ENCODE measurements at regions not wholly inside any gene's neighbourhood (a gene's known extent, or its start where the extent isn't known, plus 50 kb on each side); places are given as distances from the start of the nearest gene placed in this dataset.

DNA sequence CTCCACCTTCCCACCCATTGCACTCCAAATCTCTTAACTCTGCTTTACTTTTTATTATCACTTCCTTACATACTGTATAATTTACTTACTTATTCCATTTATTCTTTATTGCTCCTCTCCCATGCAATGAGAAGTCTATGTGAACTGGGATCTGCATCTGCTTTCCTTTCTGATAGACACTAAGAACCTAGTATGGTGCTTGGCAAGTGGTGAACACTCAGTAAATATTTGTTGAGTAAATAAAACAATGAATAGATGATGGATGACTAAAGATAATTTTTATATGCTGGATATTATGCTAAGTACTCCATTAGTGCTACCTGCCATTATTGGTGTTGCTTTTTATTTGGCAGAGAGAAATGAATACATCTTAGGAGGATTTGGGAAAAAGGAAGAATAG, 151.0 kb downstream of the TPH2 start:
- H3K4ac ChIP-seq (ENCODE audit: low read depth, low read length): no peak overlapping the region
- CTCF ChIA-PET: no interaction called here
- H3K9me1 ChIP-seq (ENCODE audit: insufficient read depth, low read length): no peaks in the 10 kb centered on the region
- no peak overlapping the region for H3K4me3 ChIP-seq (ENCODE audit: insufficient read depth, low read depth, low read length)
- H3K14ac ChIP-seq (replicated peaks; ENCODE audit: low read depth, low read length): no peak overlapping the region
- H4K91ac ChIP-seq (ENCODE audit: insufficient read depth, low read depth, low read length): no peak overlapping the region
- no peak overlapping the region for H3K56ac ChIP-seq (ENCODE audit: extremely low read depth, insufficient read depth, low read length)
- intact Hi-C loops (cut with micrococcal nuclease): no loop called here
- no peak for DNase-seq
- H3K4me1 ChIP-seq (ENCODE audit: control insufficient read depth, insufficient read depth, low read length): no peaks in the 10 kb centered on the region
- ATAC-seq (ENCODE audit: low read depth): no peak
- H2AK5ac ChIP-seq (ENCODE audit: low read depth, low read length): no peak overlapping the region
- dilution Hi-C loops (cut with HindIII; ENCODE audit: low sequenced_read_pairs, unreplicated experiment): no loop called here
- H2BK120ac ChIP-seq (ENCODE audit: low read depth, low read length): no peak overlapping the region
- no peak overlapping the region for H3K23ac ChIP-seq (ENCODE audit: low read depth, low read length)
- H4K20me1 ChIP-seq (ENCODE audit: insufficient read depth, low read length): no peaks in the 10 kb centered on the region
- H2AFZ ChIP-seq (replicated peaks; ENCODE audit: low read length, poor library complexity): no peak overlapping the region
- TF ChIP-seq CEBPB (IDR thresholded peaks at IDR 0.05; ENCODE audit: low read depth, low read length) (no peak), NFE2L2 (IDR thresholded peaks at IDR 0.05; ENCODE audit: low read depth, low read length) (no peak), CHD1 (IDR thresholded peaks at IDR 0.05; ENCODE audit: low read depth, low read length) (no peak), FOS (IDR thresholded peaks at IDR 0.05; ENCODE audit: low read depth, low read length) (no peak)
- H4K8ac ChIP-seq (ENCODE audit: low read depth in 2 of 2, low read length in 2 of 2): no peak overlapping the region
- H3K27ac ChIP-seq (ENCODE audit: insufficient read depth, low read length): no peak overlapping the region
- H3K9ac ChIP-seq (ENCODE audit: low read depth, low read length): no peak overlapping the region
- H3K9me3 ChIP-seq (ENCODE audit: control insufficient read depth, insufficient read depth, low read length): peaks cover 3% of the 10 kb centered on the region; the same call in 1 of the 2 replicates
- no peak overlapping the region for H2AK9ac ChIP-seq (replicated peaks; ENCODE audit: low read depth, low read length, poor library complexity)
- H2BK5ac ChIP-seq (ENCODE audit: low read depth, low read length, poor library complexity, severe bottlenecking): no peak overlapping the region
- no TSS peak for BruUV-seq (replicated peaks)
- no peak overlapping the region for H2BK20ac ChIP-seq (ENCODE audit: low read depth, low read length)
- H3K79me1 ChIP-seq (ENCODE audit: low read depth in 1 of 2, low read length in 2 of 2): no peaks in the 10 kb centered on the region
- POLR2A ChIA-PET (ENCODE audit: unreplicated experiment): no interaction called here
- H3K18ac ChIP-seq (ENCODE audit: low read depth, low read length): no peak overlapping the region
- no peaks in the 10 kb centered on the region for H3K36me3 ChIP-seq (ENCODE audit: control insufficient read depth, insufficient read depth, low read length)
- in situ Hi-C loops (cut with MboI; ENCODE audit: low sequenced_read_pairs): no loop called here
- no peak overlapping the region for H3K4me2 ChIP-seq (ENCODE audit: low read depth, low read length)
- no peak overlapping the region for H4K5ac ChIP-seq (ENCODE audit: low read depth, low read length)
- no peaks in the 10 kb centered on the region for H3K27me3 ChIP-seq (ENCODE audit: control insufficient read depth, insufficient read depth, low read length)
- H2BK15ac ChIP-seq (ENCODE audit: low read depth, low read length): no peak overlapping the region
